ENCODE measurements at regions not wholly inside any gene's neighbourhood (a gene's known extent, or its start where the extent isn't known, plus 50 kb on each side); places are given as distances from the start of the nearest gene placed in this dataset.

DNA sequence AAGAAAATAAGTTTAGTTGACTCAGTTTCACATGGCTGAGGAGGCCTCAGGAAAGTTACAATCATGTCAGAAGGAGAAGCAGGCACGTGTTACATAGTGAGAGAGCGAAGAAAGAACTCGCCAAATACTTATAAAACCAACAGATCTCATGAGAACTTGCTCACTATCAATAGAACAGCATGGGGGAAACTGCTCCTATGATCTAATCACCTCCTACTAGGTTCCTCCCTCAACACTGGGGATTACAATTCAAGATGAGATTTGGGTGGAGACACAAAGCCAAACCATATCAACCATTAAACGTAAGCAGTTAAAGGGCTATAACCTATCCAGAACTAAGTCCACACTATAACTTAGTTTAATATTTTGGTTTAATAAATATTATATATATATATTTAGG, 113.8 kb upstream of the ADGRL3 start:
- H2AFZ ChIP-seq (ENCODE audit: low read length): no peak overlapping the region
- H3K4me1 ChIP-seq (ENCODE audit: insufficient read depth, low read length): no peaks in the 10 kb centered on the region
- H4K20me1 ChIP-seq (ENCODE audit: insufficient read depth, low read length): no peaks in the 10 kb centered on the region
- H3K79me2 ChIP-seq (ENCODE audit: insufficient read depth, low read length): no peaks in the 10 kb centered on the region
- TF ChIP-seq CTCF (IDR thresholded peaks at IDR 0.05; ENCODE audit: extremely low read depth, low read depth, low read length): no peak
- no peak for DNase-seq (ENCODE audit: insufficient read length, low spot score, missing footprints)
- H3K4me3 ChIP-seq (ENCODE audit: insufficient read depth, low read length): no peak overlapping the region
- no peaks in the 10 kb centered on the region for H3K36me3 ChIP-seq (ENCODE audit: insufficient read depth, low read length)
- H3K4me2 ChIP-seq (ENCODE audit: insufficient read depth, low read length): no peak overlapping the region
- no peaks in the 10 kb centered on the region for H3K27me3 ChIP-seq (ENCODE audit: insufficient read depth, low read length)
- no peaks in the 10 kb centered on the region for H3K9me3 ChIP-seq (ENCODE audit: low read depth, low read length)
- no peak overlapping the region for H3K27ac ChIP-seq (ENCODE audit: low read depth, low read length)

DNA sequence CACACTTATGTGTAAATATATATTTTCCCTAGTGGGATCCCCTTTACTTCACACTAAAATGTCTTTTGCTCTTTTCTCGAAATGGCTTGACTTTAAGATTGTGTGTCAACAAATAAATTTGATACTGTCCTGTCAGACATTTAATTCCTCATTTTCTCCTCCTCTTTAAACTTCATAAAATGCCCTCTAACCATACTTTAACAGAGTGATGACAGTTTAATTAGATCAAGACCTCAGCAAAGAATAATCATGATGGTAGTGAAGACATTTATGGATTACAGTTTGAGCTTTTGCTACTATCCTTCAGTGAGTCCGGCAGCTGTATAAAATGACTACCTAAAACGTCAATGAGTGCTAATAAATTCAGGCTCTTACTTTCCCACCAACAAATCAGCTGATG, 113.1 kb upstream of the ADGRL3 start:
- no peak overlapping the region for H2AFZ ChIP-seq (ENCODE audit: low read length)
- TF ChIP-seq CTCF (IDR thresholded peaks at IDR 0.05; ENCODE audit: extremely low read depth, low read depth, low read length): no peak
- no peak overlapping the region for H3K27ac ChIP-seq (ENCODE audit: low read depth, low read length)
- no peaks in the 10 kb centered on the region for H3K79me2 ChIP-seq (ENCODE audit: insufficient read depth, low read length)
- H3K9me3 ChIP-seq (ENCODE audit: low read depth, low read length): no peaks in the 10 kb centered on the region
- H3K27me3 ChIP-seq (ENCODE audit: insufficient read depth, low read length): no peaks in the 10 kb centered on the region
- H4K20me1 ChIP-seq (ENCODE audit: insufficient read depth, low read length): no peaks in the 10 kb centered on the region
- no peaks in the 10 kb centered on the region for H3K4me1 ChIP-seq (ENCODE audit: insufficient read depth, low read length)
- no peak for DNase-seq (ENCODE audit: insufficient read length, low spot score, missing footprints)
- no peak overlapping the region for H3K4me2 ChIP-seq (ENCODE audit: insufficient read depth, low read length)
- no peak overlapping the region for H3K4me3 ChIP-seq (ENCODE audit: insufficient read depth, low read length)
- H3K36me3 ChIP-seq (ENCODE audit: insufficient read depth, low read length): no peaks in the 10 kb centered on the region

- Histone ChIP-seq H3K36me3 (ENCODE audit: insufficient read depth, low read length) (no peaks in the 10 kb centered on the region), H3K4me3 (ENCODE audit: insufficient read depth, low read length) (no peak overlapping the region), H3K4me1 (ENCODE audit: insufficient read depth, low read length) (no peaks in the 10 kb centered on the region), H3K27ac (ENCODE audit: low read depth, low read length) (no peak overlapping the region), H3K4me2 (ENCODE audit: insufficient read depth, low read length) (no peak overlapping the region), H3K79me2 (ENCODE audit: insufficient read depth, low read length) (no peaks in the 10 kb centered on the region), H2AFZ (ENCODE audit: low read length) (no peak overlapping the region), H3K9me3 (ENCODE audit: low read depth, low read length) (no peaks in the 10 kb centered on the region), H3K27me3 (ENCODE audit: insufficient read depth, low read length) (no peaks in the 10 kb centered on the region), H4K20me1 (ENCODE audit: insufficient read depth, low read length) (no peaks in the 10 kb centered on the region)
- no peak for TF ChIP-seq CTCF (IDR thresholded peaks at IDR 0.05; ENCODE audit: extremely low read depth, low read depth, low read length)
- no peak for DNase-seq (ENCODE audit: insufficient read length, low spot score, missing footprints)
Observed at GRCh38 chr4:61094854-61095598, 105.1 kb upstream of the ADGRL3 start.

DNA sequence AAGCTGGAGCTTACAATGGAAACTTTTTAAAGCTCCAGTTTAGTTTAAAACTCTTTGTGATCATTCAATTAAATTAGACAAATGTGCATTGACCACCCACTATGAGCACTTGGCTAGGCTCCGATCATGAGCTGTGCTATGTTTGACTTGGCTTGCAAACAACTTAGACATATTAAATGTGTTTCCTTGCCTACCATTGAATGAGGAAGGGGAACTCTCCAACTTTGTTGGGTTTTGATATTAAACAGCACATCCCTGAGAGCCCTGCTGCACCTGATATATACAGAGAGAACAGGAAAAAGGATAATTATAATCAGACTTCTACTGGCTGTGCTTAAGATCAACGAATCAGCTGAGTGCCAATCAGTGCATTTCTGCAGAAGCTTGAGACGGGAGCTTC, 71.4 kb upstream of the ADGRL3 start:
- no peak for DNase-seq (ENCODE audit: insufficient read length, low spot score, missing footprints)
- Histone ChIP-seq H3K27ac (ENCODE audit: low read depth, low read length) (no peak overlapping the region), H3K9me3 (ENCODE audit: low read depth, low read length) (no peaks in the 10 kb centered on the region), H3K79me2 (ENCODE audit: insufficient read depth, low read length) (no peaks in the 10 kb centered on the region), H2AFZ (ENCODE audit: low read length) (no peak overlapping the region), H3K36me3 (ENCODE audit: insufficient read depth, low read length) (no peaks in the 10 kb centered on the region), H3K4me3 (ENCODE audit: insufficient read depth, low read length) (no peak overlapping the region), H4K20me1 (ENCODE audit: insufficient read depth, low read length) (no peaks in the 10 kb centered on the region), H3K27me3 (ENCODE audit: insufficient read depth, low read length) (no peaks in the 10 kb centered on the region), H3K4me1 (ENCODE audit: insufficient read depth, low read length) (no peaks in the 10 kb centered on the region), H3K4me2 (ENCODE audit: insufficient read depth, low read length) (no peak overlapping the region)
- no peak for TF ChIP-seq CTCF (IDR thresholded peaks at IDR 0.05; ENCODE audit: extremely low read depth, low read depth, low read length)

Measured in osteoblast (primary cell).